SK-N-SH (cell line): ENCODE measurements at regions not wholly inside any gene's neighbourhood (a gene's known extent, or its start where the extent isn't known, plus 50 kb on each side); places are given as distances from the start of the nearest gene placed in this dataset.
A peak's percentile ranks its signal among the peaks of the same experiment; 100 is the strongest.

ENCODE experiments used
- CTCF ChIA-PET: fragments of 300-600, 350-600 bp; formaldehyde crosslinking; extraction: SDS; loops from one replicate; lab custom pipeline; 2021; lab: Yijun Ruan, JAX
- POLR2A ChIA-PET: fragments of 350-600 bp; sonication (Branson Sonifier 250); formaldehyde crosslinking; extraction: SDS; loops from one replicate; lab custom pipeline; 2020; ENCODE audit warnings: antibody characterized with exemption, inconsistent platforms; lab: Yijun Ruan, JAX
- DNase-seq: peaks from one replicate; pipeline ENCODE4 v3.0.0; 2012
- H2AFZ ChIP-seq: fragments of 200-600 bp; sonication (generic); 2 replicates; pipeline ENCODE4 v1.8.1; 2016; ENCODE audit warnings: antibody characterized with exemption, mild to moderate bottlenecking, low read depth
- H3F3A ChIP-seq: fragments of 200-600 bp; sonication (generic); replicated peaks from 2 replicates; pipeline ENCODE3; 2016; ENCODE audit warnings: antibody characterized with exemption, mild to moderate bottlenecking; ENCODE audit not compliant: insufficient read depth
- H3K27ac ChIP-seq, 2 experiments: fragments of 200-500 bp in 1 of 2; fragments of 200-600 bp in 1 of 2; sonication (Bioruptor generic) in 1 of 2; sonication (generic), shearing (Covaris generic) in 1 of 2; 2 replicates each; pipeline versions ENCODE4 v1.5.1 to v1.6.1; 2014 to 2016; ENCODE audit warnings: low read depth in 2 of 2, inconsistent platforms in 1 of 2, low read length in 1 of 2, mild to moderate bottlenecking in 1 of 2, mixed read lengths in 1 of 2
- H3K27me3 ChIP-seq: fragments of 200-600 bp; sonication (generic), shearing (Covaris generic); 2 replicates; pipeline ENCODE4 v1.6.1; 2016; ENCODE audit warnings: mixed run types; ENCODE audit not compliant: insufficient read depth
- H3K36me3 ChIP-seq, 2 experiments: fragments of 200-500 bp in 1 of 2; fragments of 200-600 bp in 1 of 2; sonication (Bioruptor generic) in 1 of 2; sonication (generic) in 1 of 2; replicated peaks in 1 of 2; 2 replicates each; pipeline versions ENCODE3 to v1.5.1; 2014 to 2016; ENCODE audit warnings: low read length in 1 of 2, mild to moderate bottlenecking in 1 of 2; ENCODE audit not compliant: insufficient read depth in 2 of 2, control insufficient read depth in 1 of 2
- H3K4me1 ChIP-seq, 2 experiments: fragments of 200-500 bp in 1 of 2; fragments of 200-600 bp in 1 of 2; sonication (Bioruptor generic) in 1 of 2; sonication (generic), shearing (Covaris generic) in 1 of 2; 2 replicates each; pipeline versions ENCODE4 v1.5.1 to v1.6.1; 2014 to 2016; ENCODE audit warnings: low read depth in 1 of 2, low read length in 1 of 2, mixed run types in 1 of 2; ENCODE audit not compliant: insufficient read depth in 2 of 2, control insufficient read depth in 1 of 2
- H3K4me2 ChIP-seq: fragments of 200-600 bp; sonication (generic), shearing (Covaris generic); 2 replicates; pipeline ENCODE4 v1.6.1; 2017; ENCODE audit warnings: mixed run types
- H3K4me3 ChIP-seq, 2 experiments: fragments of 200-500 bp in 1 of 2; fragments of 200-600 bp in 1 of 2; sonication (Bioruptor generic) in 1 of 2; sonication (generic), shearing (Covaris generic) in 1 of 2; 2 replicates each; pipeline versions ENCODE4 v1.5.1 to v1.8.1; 2014 to 2016; ENCODE audit warnings: low read depth in 2 of 2, inconsistent platforms in 1 of 2, low read length in 1 of 2, mild to moderate bottlenecking in 1 of 2, mixed read lengths in 1 of 2, moderate library complexity in 1 of 2
- H3K79me2 ChIP-seq: fragments of 200-600 bp; sonication (generic); 2 replicates; pipeline ENCODE4 v1.8.1; 2017; ENCODE audit warnings: mild to moderate bottlenecking; ENCODE audit not compliant: insufficient read depth
- H3K9ac ChIP-seq: fragments of 200-600 bp; sonication (generic); 2 replicates; pipeline ENCODE4 v1.6.1; 2017; ENCODE audit warnings: mixed run types
- H3K9me2 ChIP-seq: fragments of 200-600 bp; sonication (generic); 2 replicates; pipeline ENCODE4 v1.6.1; 2017; ENCODE audit warnings: mixed run types
- H3K9me3 ChIP-seq: fragments of 200-600 bp; sonication (generic); 2 replicates; pipeline ENCODE4 v1.6.1; 2017; ENCODE audit warnings: mixed run types, mild to moderate bottlenecking, moderate library complexity
- H4K20me1 ChIP-seq: fragments of 200-600 bp; sonication (generic); 2 replicates; pipeline ENCODE4 v1.6.1; 2017; ENCODE audit warnings: mild to moderate bottlenecking, mixed run types; ENCODE audit not compliant: insufficient read depth
- EP300 ChIP-seq, 2 experiments: IDR thresholded peaks; 2 replicates each; pipeline versions ENCODE4 v1.4.0 to v1.6.1; 2012; ENCODE audit warnings: borderline replicate concordance in 1 of 2, low read depth in 1 of 2, low read length in 1 of 2
- EZH2phosphoT487 ChIP-seq: fragments of 200-600 bp; sonication (generic); IDR thresholded peaks from 2 replicates; pipeline ENCODE4 v1.6.1; 2017; ENCODE audit warnings: low read depth, mixed run types, mild to moderate bottlenecking, antibody characterized with exemption, moderate library complexity, borderline replicate concordance
- FOSL2 ChIP-seq: IDR thresholded peaks from 2 replicates; pipeline ENCODE4 v1.4.0; 2012; ENCODE audit warnings: low read depth, mild to moderate bottlenecking, moderate library complexity, borderline replicate concordance
- FOXJ3 ChIP-seq: sonication (generic); formaldehyde crosslinking; IDR thresholded peaks from 2 replicates; pipeline ENCODE4 v1.5.1; 2020; ENCODE audit warnings: mild to moderate bottlenecking, missing genetic modification reagents
- FOXM1 ChIP-seq: IDR thresholded peaks from 2 replicates; pipeline ENCODE4 v1.4.0; 2012; ENCODE audit warnings: low read depth, mild to moderate bottlenecking
- GABPA ChIP-seq: IDR thresholded peaks from 2 replicates; pipeline ENCODE4 v1.4.0; 2012; ENCODE audit warnings: low read depth, mild to moderate bottlenecking
- MEF2A ChIP-seq: IDR thresholded peaks from 2 replicates; pipeline ENCODE4 v1.4.0; 2012; ENCODE audit warnings: low read depth, borderline replicate concordance
- NFIC ChIP-seq: IDR thresholded peaks from 2 replicates; pipeline ENCODE4 v1.4.0; 2012; ENCODE audit warnings: borderline replicate concordance
- POLR2AphosphoS5 ChIP-seq: IDR thresholded peaks from 2 replicates; pipeline ENCODE4 v1.6.1; 2012; ENCODE audit warnings: low read depth, low read length
- RCOR1 ChIP-seq: fragments of 150-350 bp; IDR thresholded peaks from 2 replicates; pipeline ENCODE4 v1.6.1; 2017; ENCODE audit warnings: antibody characterized with exemption, low read length
- RFX5 ChIP-seq: IDR thresholded peaks from 2 replicates; pipeline ENCODE4 v1.6.1; 2012; ENCODE audit warnings: mild to moderate bottlenecking, improper control_type of control experiment, low read length
- TAF1 ChIP-seq: IDR thresholded peaks from 2 replicates; pipeline ENCODE4 v1.6.1; 2012; ENCODE audit warnings: low read depth, mild to moderate bottlenecking, low read length, moderate library complexity, borderline replicate concordance
- TCF12 ChIP-seq: IDR thresholded peaks from 2 replicates; pipeline ENCODE4 v1.4.0; 2012
- YY1 ChIP-seq: IDR thresholded peaks from 2 replicates; pipeline ENCODE4 v1.4.0; 2012; ENCODE audit warnings: low read depth, mild to moderate bottlenecking
- WGBS: methylation state at CpG from one replicate; pipeline ENCODE4 v1.1.6; 2017; ENCODE audit warnings: low lambda C conversion rate; 5-methylcytosine and 5-hydroxymethylcytosine counted together
- TF ChIP-seq, protein P1 (sequence below): IDR thresholded peaks from 2 replicates; pipeline ENCODE4 v1.4.0; 2012; ENCODE audit warnings: low read depth, borderline replicate concordance
- TF ChIP-seq, protein P2 (sequence below): fragments of 200-600 bp; sonication (generic); IDR thresholded peaks from 2 replicates; pipeline ENCODE4 v1.6.1; 2017; ENCODE audit warnings: antibody characterized with exemption, mild to moderate bottlenecking, moderate library complexity
- TF ChIP-seq, protein P3 (sequence below): IDR thresholded peaks from 2 replicates; pipeline ENCODE4 v1.4.0; 2012; ENCODE audit warnings: low read depth
- TF ChIP-seq, protein P4 (sequence below): fragments of 150-350 bp; IDR thresholded peaks from 2 replicates; pipeline ENCODE4 v1.6.1; 2016; ENCODE audit warnings: mild to moderate bottlenecking, low read depth, low read length
- TF ChIP-seq, protein P5 (sequence below): IDR thresholded peaks from 2 replicates; pipeline ENCODE4 v1.4.0; 2012; ENCODE audit warnings: low read depth, borderline replicate concordance
- TF ChIP-seq, protein P6 (sequence below): IDR thresholded peaks from 2 replicates; pipeline ENCODE4 v1.6.1; 2012; ENCODE audit warnings: mild to moderate bottlenecking, low read depth, low read length, moderate library complexity
- TF ChIP-seq, protein P7 (sequence below): fragments of 150-350 bp; IDR thresholded peaks from 2 replicates; pipeline ENCODE4 v1.6.1; 2017; ENCODE audit warnings: antibody characterized with exemption, low read length, low read depth, borderline replicate concordance

DNA sequence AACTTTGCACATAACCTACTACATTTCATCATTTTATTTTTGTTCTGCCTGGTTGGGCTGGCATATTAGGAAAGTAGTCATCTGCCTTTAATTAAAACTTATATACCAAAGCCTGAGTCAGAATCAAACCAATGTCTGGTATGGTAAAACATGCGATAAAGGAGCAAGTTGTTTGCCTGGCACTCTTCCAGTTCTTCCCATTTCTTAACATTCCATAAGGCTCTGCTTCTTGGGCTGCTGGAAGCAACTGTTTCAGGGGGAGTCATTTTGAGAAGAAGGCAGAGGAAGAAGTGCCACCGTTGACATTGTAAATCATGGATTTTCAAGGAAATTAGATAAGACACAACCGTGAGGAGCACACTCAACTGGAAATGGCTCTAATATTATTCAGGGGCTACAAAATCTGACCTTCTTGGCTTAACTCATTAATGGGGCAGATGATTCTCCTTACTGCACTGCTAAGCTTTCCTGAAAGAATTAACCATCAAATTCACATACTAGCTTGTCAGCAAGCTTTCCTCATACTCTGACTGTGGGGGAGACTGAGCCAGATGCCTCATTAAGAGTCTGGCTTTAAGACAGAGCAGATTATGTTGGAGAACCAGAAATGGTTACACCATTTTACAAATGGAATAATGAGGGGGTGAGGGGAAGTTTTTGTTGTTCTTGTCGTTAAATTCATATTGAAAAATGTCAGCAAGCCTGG is 391.0 kb downstream of the TMEM232 start:
- no peaks in the 10 kb centered on the region for H3K9me2 ChIP-seq
- no peaks in the 10 kb centered on the region for H3K36me3 ChIP-seq
- peaks cover 0 to 14% of the 10 kb centered on the region in 2 experiments; a peak in 3 of 4 replicates for H3K4me1 ChIP-seq
- H3F3A ChIP-seq, result peaks cover 16% of the 10 kb centered on the region
- ChIA-PET POLR2A (no interaction called here), CTCF (interaction anchor here (0.8 to 1.8 kb wide), 2 partner anchors 15 to 299 kb away, joined by 3 read pairs; no protein-coding TSS in a partner anchor)
- no peak for DNase-seq
- no peaks in the 10 kb centered on the region for H3K79me2 ChIP-seq
- no peak overlapping the region; a peak in 1 of 4 replicates for H3K4me3 ChIP-seq
- no peaks in the 10 kb centered on the region for H3K9me3 ChIP-seq
- 11% methylated on average over 4 of the region's 4 CpGs for WGBS
- no peak overlapping the region for H2AFZ ChIP-seq
- H4K20me1 ChIP-seq, result no peaks in the 10 kb centered on the region
- peak overlapping the region; percentile 61 to 87; a peak in 3 of 4 replicates for H3K27ac ChIP-seq
- H3K9ac ChIP-seq, result no peak overlapping the region
- no peaks in the 10 kb centered on the region for H3K27me3 ChIP-seq
- H3K4me2 ChIP-seq, result peak overlapping the region; percentile 50; the same call in 1 of the 2 replicates
- peak; percentile 97 for TF ChIP-seq TCF12
- no peak for TF ChIP-seq YY1
- TF ChIP-seq GABPA, result no peak
- peak; percentile 60 for TF ChIP-seq POLR2AphosphoS5
- no peak for TF ChIP-seq TAF1
- TF ChIP-seq, protein P1, sequence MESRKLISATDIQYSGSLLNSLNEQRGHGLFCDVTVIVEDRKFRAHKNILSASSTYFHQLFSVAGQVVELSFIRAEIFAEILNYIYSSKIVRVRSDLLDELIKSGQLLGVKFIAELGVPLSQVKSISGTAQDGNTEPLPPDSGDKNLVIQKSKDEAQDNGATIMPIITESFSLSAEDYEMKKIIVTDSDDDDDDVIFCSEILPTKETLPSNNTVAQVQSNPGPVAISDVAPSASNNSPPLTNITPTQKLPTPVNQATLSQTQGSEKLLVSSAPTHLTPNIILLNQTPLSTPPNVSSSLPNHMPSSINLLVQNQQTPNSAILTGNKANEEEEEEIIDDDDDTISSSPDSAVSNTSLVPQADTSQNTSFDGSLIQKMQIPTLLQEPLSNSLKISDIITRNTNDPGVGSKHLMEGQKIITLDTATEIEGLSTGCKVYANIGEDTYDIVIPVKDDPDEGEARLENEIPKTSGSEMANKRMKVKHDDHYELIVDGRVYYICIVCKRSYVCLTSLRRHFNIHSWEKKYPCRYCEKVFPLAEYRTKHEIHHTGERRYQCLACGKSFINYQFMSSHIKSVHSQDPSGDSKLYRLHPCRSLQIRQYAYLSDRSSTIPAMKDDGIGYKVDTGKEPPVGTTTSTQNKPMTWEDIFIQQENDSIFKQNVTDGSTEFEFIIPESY, result peak; percentile 62; the same call in 1 of the 2 replicates
- TF ChIP-seq, protein P2, sequence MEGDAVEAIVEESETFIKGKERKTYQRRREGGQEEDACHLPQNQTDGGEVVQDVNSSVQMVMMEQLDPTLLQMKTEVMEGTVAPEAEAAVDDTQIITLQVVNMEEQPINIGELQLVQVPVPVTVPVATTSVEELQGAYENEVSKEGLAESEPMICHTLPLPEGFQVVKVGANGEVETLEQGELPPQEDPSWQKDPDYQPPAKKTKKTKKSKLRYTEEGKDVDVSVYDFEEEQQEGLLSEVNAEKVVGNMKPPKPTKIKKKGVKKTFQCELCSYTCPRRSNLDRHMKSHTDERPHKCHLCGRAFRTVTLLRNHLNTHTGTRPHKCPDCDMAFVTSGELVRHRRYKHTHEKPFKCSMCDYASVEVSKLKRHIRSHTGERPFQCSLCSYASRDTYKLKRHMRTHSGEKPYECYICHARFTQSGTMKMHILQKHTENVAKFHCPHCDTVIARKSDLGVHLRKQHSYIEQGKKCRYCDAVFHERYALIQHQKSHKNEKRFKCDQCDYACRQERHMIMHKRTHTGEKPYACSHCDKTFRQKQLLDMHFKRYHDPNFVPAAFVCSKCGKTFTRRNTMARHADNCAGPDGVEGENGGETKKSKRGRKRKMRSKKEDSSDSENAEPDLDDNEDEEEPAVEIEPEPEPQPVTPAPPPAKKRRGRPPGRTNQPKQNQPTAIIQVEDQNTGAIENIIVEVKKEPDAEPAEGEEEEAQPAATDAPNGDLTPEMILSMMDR, result no peak
- TF ChIP-seq FOSL2, result peak; percentile 70; the same call in 1 of the 2 replicates
- no peak for TF ChIP-seq RCOR1
- TF ChIP-seq FOXJ3 (CRISPR knock-in tag), result no peak
- TF ChIP-seq, protein P3, sequence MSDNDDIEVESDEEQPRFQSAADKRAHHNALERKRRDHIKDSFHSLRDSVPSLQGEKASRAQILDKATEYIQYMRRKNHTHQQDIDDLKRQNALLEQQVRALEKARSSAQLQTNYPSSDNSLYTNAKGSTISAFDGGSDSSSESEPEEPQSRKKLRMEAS, result no peak
- TF ChIP-seq FOXM1, result no peak; the same call in 1 of the 2 replicates
- peak; percentile 95 for TF ChIP-seq NFIC
- TF ChIP-seq, protein P4, sequence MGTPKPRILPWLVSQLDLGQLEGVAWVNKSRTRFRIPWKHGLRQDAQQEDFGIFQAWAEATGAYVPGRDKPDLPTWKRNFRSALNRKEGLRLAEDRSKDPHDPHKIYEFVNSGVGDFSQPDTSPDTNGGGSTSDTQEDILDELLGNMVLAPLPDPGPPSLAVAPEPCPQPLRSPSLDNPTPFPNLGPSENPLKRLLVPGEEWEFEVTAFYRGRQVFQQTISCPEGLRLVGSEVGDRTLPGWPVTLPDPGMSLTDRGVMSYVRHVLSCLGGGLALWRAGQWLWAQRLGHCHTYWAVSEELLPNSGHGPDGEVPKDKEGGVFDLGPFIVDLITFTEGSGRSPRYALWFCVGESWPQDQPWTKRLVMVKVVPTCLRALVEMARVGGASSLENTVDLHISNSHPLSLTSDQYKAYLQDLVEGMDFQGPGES, result no peak
- TF ChIP-seq RFX5, result no peak
- TF ChIP-seq, protein P5, sequence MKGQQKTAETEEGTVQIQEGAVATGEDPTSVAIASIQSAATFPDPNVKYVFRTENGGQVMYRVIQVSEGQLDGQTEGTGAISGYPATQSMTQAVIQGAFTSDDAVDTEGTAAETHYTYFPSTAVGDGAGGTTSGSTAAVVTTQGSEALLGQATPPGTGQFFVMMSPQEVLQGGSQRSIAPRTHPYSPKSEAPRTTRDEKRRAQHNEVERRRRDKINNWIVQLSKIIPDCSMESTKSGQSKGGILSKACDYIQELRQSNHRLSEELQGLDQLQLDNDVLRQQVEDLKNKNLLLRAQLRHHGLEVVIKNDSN, result no peak
- TF ChIP-seq, protein P6, sequence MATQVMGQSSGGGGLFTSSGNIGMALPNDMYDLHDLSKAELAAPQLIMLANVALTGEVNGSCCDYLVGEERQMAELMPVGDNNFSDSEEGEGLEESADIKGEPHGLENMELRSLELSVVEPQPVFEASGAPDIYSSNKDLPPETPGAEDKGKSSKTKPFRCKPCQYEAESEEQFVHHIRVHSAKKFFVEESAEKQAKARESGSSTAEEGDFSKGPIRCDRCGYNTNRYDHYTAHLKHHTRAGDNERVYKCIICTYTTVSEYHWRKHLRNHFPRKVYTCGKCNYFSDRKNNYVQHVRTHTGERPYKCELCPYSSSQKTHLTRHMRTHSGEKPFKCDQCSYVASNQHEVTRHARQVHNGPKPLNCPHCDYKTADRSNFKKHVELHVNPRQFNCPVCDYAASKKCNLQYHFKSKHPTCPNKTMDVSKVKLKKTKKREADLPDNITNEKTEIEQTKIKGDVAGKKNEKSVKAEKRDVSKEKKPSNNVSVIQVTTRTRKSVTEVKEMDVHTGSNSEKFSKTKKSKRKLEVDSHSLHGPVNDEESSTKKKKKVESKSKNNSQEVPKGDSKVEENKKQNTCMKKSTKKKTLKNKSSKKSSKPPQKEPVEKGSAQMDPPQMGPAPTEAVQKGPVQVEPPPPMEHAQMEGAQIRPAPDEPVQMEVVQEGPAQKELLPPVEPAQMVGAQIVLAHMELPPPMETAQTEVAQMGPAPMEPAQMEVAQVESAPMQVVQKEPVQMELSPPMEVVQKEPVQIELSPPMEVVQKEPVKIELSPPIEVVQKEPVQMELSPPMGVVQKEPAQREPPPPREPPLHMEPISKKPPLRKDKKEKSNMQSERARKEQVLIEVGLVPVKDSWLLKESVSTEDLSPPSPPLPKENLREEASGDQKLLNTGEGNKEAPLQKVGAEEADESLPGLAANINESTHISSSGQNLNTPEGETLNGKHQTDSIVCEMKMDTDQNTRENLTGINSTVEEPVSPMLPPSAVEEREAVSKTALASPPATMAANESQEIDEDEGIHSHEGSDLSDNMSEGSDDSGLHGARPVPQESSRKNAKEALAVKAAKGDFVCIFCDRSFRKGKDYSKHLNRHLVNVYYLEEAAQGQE, result peak; percentile 10; the same call in 1 of the 2 replicates
- peak; percentile 41 to 80 for TF ChIP-seq EP300 (IDR thresholded peaks at IDR 0.05; ENCODE audit: borderline replicate concordance in 1 of 2, low read depth in 1 of 2, low read length in 1 of 2)
- no peak for TF ChIP-seq EZH2phosphoT487
- TF ChIP-seq, protein P7, sequence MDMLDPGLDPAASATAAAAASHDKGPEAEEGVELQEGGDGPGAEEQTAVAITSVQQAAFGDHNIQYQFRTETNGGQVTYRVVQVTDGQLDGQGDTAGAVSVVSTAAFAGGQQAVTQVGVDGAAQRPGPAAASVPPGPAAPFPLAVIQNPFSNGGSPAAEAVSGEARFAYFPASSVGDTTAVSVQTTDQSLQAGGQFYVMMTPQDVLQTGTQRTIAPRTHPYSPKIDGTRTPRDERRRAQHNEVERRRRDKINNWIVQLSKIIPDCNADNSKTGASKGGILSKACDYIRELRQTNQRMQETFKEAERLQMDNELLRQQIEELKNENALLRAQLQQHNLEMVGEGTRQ, result no peak
- TF ChIP-seq MEF2A, result peak; percentile 40; the same call in 1 of the 2 replicates
